Vagina (tissue), 2 donors: ENCODE measurements at regions not wholly inside any gene's neighbourhood (a gene's known extent, or its start where the extent isn't known, plus 50 kb on each side); places are given as distances from the start of the nearest gene placed in this dataset.
"Not testable (repeated sequence)": the region's sequence is repeated elsewhere in the genome, so short reads cannot be mapped to it uniquely, and the experiment has no call there.

Source experiments
- DNase-seq, 2 donors: peaks; one replicate each; pipeline ENCODE4 v3.0.0-alpha.2; 2017; ENCODE audit errors: extremely low spot score in 2 of 2
- H3K27ac ChIP-seq: fragments of 200-600 bp; sonication (generic); one replicate; pipeline ENCODE4 v1.5.1; 2019
- H3K27me3 ChIP-seq: fragments of 200-600 bp; sonication (generic); one replicate; pipeline ENCODE4 v1.5.1; 2019
- H3K36me3 ChIP-seq, 2 donors: fragments of 200-600 bp; sonication (generic); one replicate each; pipeline ENCODE4 v1.5.1; 2017 to 2019
- H3K4me1 ChIP-seq: fragments of 200-600 bp; sonication (generic); one replicate; pipeline ENCODE4 v1.5.1; 2019
- H3K4me3 ChIP-seq, 2 donors: fragments of 200-600 bp; sonication (generic); 1 replicate in 1 of 2; 2 replicates in 1 of 2; pipeline ENCODE4 v1.5.1; 2016 to 2019
- H3K9me3 ChIP-seq: fragments of 200-600 bp; sonication (generic); one replicate; pipeline ENCODE4 v1.5.1; 2019
- CTCF ChIP-seq, 3 experiments: fragments of 450-650 bp in 2 of 3; fragments of 200-600 bp in 1 of 3; sonication (generic) in 1 of 3; IDR thresholded peaks; one replicate each; pipeline ENCODE4 v1.5.1; 2017 to 2019; ENCODE audit warnings: antibody characterized with exemption in 3 of 3, mild to moderate bottlenecking in 2 of 3, moderate library complexity in 2 of 3
- POLR2A ChIP-seq, 2 donors: fragments of 450-650 bp; IDR thresholded peaks; one replicate each; pipeline ENCODE4 v1.6.1; 2017; ENCODE audit warnings: antibody characterized with exemption in 2 of 2, mild to moderate bottlenecking in 2 of 2, moderate library complexity in 2 of 2
- POLR2AphosphoS5 ChIP-seq, 2 donors: sonication (generic); formaldehyde crosslinking; IDR thresholded peaks; one replicate each; pipeline ENCODE4 v1.9.0; 2017; ENCODE audit warnings: antibody characterized with exemption in 2 of 2, mild to moderate bottlenecking in 2 of 2, low read depth in 1 of 2; ENCODE audit not compliant: insufficient read depth in 1 of 2
- intact Hi-C: fragments of 100-400 bp; cut with DNase I; formaldehyde crosslinking; loops from one replicate; pipeline ENCODE4 v1.15.1; 2023

- no peaks in the 10 kb centered on the region for H3K27me3 ChIP-seq
- intact Hi-C loops = no loop called here
- H3K36me3 ChIP-seq = no peaks in the 10 kb centered on the region
- H3K27ac ChIP-seq = no peak overlapping the region
- H3K4me1 ChIP-seq = peaks cover 11% of the 10 kb centered on the region
- no peaks in the 10 kb centered on the region for H3K9me3 ChIP-seq
- DNase-seq = no peak
- H3K4me3 ChIP-seq = no peak overlapping the region
- TF ChIP-seq POLR2AphosphoS5 (IDR thresholded peaks at IDR 0.05; ENCODE audit: insufficient read depth in 1 of 2, low read depth in 1 of 2) (no peak), POLR2A (IDR thresholded peaks at IDR 0.05) (no peak), CTCF (IDR thresholded peaks at IDR 0.05) (no peak)
These were observed 162.9 kb upstream of the PTBP2 start for GRCh38 chr1:96558635-96559034.

GRCh38 chr1:96559181-96559580 is 162.4 kb upstream of the PTBP2 start:
- Histone ChIP-seq H3K36me3 (no peaks in the 10 kb centered on the region), H3K9me3 (no peaks in the 10 kb centered on the region), H3K27ac (no peak overlapping the region), H3K27me3 (no peaks in the 10 kb centered on the region), H3K4me3 (no peak overlapping the region), H3K4me1 (peaks cover 11% of the 10 kb centered on the region)
- no peak for TF ChIP-seq POLR2A (IDR thresholded peaks at IDR 0.05)
- no peak for TF ChIP-seq POLR2AphosphoS5 (IDR thresholded peaks at IDR 0.05; ENCODE audit: insufficient read depth in 1 of 2, low read depth in 1 of 2)
- intact Hi-C loops = no loop called here
- DNase-seq = no peak

- TF ChIP-seq POLR2AphosphoS5 (IDR thresholded peaks at IDR 0.05; ENCODE audit: insufficient read depth in 1 of 2, low read depth in 1 of 2) (peak in 1 of 2 donors; percentile 20), POLR2A (IDR thresholded peaks at IDR 0.05) (no peak)
- Histone ChIP-seq H3K27me3 (no peaks in the 10 kb centered on the region), H3K27ac (peak overlapping the region; percentile 49), H3K36me3 (no peaks in the 10 kb centered on the region), H3K4me1 (peaks cover 11% of the 10 kb centered on the region), H3K4me3 (no peak overlapping the region), H3K9me3 (no peaks in the 10 kb centered on the region)
- intact Hi-C loops = no loop called here
- no peak for DNase-seq
These were observed 161.6 kb upstream of the PTBP2 start for GRCh38 chr1:96559707-96560596.

GRCh38 chr1:96562094-96562493 is 159.5 kb upstream of the PTBP2 start:
- Histone ChIP-seq H3K27ac (no peak overlapping the region), H3K4me1 (peaks cover 11% of the 10 kb centered on the region), H3K4me3 (no peak overlapping the region), H3K27me3 (no peaks in the 10 kb centered on the region), H3K36me3 (no peaks in the 10 kb centered on the region), H3K9me3 (no peaks in the 10 kb centered on the region)
- DNase-seq = no peak
- TF ChIP-seq CTCF (IDR thresholded peaks at IDR 0.05) (no peak), POLR2A (IDR thresholded peaks at IDR 0.05) (no peak), POLR2AphosphoS5 (IDR thresholded peaks at IDR 0.05; ENCODE audit: insufficient read depth in 1 of 2, low read depth in 1 of 2) (no peak)
- intact Hi-C loops = no loop called here

GRCh38 chr1:96564401-96564800 is 157.2 kb upstream of the PTBP2 start:
- H3K36me3 ChIP-seq, H3K27ac ChIP-seq, H3K27me3 ChIP-seq, H3K4me3 ChIP-seq, H3K4me1 ChIP-seq, DNase-seq, intact Hi-C loops, H3K9me3 ChIP-seq: not testable (repeated sequence)

GRCh38 chr1:96565546-96565945 is 156.0 kb upstream of the PTBP2 start:
- no peaks in the 10 kb centered on the region for H3K36me3 ChIP-seq
- DNase-seq = no peak
- H3K27me3 ChIP-seq = no peaks in the 10 kb centered on the region
- no peak overlapping the region for H3K27ac ChIP-seq
- no peaks in the 10 kb centered on the region for H3K9me3 ChIP-seq
- intact Hi-C loops = no loop called here
- TF ChIP-seq POLR2AphosphoS5 (IDR thresholded peaks at IDR 0.05; ENCODE audit: insufficient read depth in 1 of 2, low read depth in 1 of 2) (no peak), CTCF (IDR thresholded peaks at IDR 0.05) (no peak), POLR2A (IDR thresholded peaks at IDR 0.05) (no peak)
- no peak overlapping the region for H3K4me3 ChIP-seq
- no peaks in the 10 kb centered on the region for H3K4me1 ChIP-seq
